ENCODE measurements at regions not wholly inside any gene's neighbourhood (a gene's known extent, or its start where the extent isn't known, plus 50 kb on each side); places are given as distances from the start of the nearest gene placed in this dataset.

GRCh38 chr14:27211741-27212140 is 613.9 kb upstream of the NOVA1 start:
- TF ChIP-seq CTCF (IDR thresholded peaks at IDR 0.05; ENCODE audit: insufficient read depth, low read depth, low read length) = no peak
- no peak for TF ChIP-seq EZH2 (IDR thresholded peaks at IDR 0.05; ENCODE audit: insufficient read depth, low read length)
